DMS 273 (cell line): ENCODE measurements at regions not wholly inside any gene's neighbourhood (a gene's known extent, or its start where the extent isn't known, plus 50 kb on each side); places are given as distances from the start of the nearest gene placed in this dataset.

Source experiments
- DNase-seq: peaks from one replicate; lab custom pipeline; 2025; ENCODE audit not compliant: unreplicated experiment; lab: John Stamatoyannopoulos, UW

- no peak for DNase-seq
These were observed 501.1 kb downstream of the KDM4C start for GRCh38 chr9:7258688-7259396.

- DNase-seq = no peak
These were observed 489.2 kb downstream of the KDM4C start for GRCh38 chr9:7246917-7247522.

DNA sequence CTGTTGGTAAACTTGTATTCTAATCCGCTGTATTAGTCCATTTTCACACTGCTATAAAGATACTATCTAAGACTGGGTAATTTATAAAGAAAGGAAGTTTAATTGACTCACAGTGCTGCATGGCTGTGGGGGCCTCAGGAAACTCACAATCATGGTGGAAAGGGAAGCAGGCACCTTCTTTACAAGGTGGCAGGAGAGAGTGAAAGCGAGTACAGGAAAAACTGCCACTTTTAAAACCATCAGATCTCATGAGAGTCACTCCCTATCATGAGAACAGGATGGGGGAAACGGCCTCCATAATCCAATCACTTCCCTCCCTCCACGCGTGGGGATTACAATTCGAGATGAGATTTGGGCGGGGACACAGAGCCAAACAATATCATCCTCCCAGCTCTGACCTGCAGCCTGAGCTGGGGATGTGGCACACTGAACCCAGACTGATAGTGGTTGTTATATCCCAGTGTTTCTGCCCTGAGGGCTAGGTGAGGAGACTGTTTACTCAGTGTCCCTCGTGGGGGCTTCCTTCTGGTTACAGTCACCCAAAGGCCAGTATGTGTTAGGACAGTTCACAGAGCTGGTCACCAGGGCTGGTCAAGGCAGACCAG is 488.3 kb downstream of the KDM4C start:
- DNase-seq = no peak

DNA sequence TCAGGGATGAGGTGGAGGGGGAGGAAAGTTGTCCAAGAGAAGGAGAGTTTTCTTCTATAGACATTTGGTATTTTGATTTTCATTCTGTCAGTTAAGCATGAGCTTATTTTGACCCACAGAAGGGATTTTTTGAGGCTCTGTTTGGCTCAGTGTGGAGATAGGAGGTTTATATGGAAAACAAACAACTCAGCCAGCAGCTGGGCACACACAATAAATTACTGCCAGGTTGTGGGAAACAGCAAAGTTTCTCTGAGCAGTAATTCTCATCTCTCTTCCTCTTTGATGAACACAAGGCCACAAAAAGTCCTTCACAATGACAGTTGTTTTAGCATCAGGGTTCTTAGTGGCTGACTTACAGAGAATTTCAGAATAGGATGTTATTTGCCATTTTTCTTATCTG is 486.1 kb downstream of the KDM4C start:
- no peak for DNase-seq

- DNase-seq = no peak
These were observed 484.4 kb downstream of the KDM4C start for GRCh38 chr9:7242126-7242525.

DNA sequence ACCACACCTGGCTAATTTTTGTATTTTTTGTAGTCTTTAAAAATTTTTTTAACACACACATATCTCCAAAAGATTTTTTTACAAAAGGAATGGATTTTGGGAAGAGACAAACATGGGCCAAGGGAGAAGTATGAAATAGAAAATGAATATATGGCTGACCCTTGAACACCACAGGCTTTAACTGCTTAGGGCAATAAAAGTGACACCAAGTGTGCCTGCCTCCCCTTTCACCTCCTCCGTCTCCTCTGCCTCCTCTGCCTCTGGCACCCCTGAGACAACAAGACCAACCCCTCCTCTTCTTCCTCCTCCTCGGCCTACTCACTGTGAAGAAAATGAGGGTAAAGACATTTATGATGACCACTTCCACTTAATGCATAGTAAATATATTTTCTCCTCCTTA is 483.9 kb downstream of the KDM4C start:
- DNase-seq = no peak

- DNase-seq = no peak
These were observed 483.0 kb downstream of the KDM4C start for GRCh38 chr9:7240569-7241311.

DNA sequence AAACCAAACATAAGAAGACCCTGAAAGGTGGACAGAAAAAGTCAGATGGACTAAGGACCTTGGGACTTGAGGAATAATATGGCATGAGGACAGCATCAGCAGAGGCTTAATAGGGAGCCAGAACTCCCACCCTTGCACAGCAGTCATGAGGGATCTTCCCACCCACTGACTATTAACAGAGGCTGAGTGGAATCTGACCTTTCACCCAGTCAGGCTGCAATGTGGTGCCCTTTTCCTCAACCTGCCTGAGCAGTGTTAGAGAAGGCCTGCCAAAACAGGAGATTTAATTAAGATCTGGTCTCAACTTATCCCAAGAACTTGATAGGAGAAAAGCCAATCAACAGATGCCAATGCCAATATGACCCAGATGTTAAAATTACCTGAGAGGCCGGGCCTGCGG is 481.9 kb downstream of the KDM4C start:
- DNase-seq = no peak

DNA sequence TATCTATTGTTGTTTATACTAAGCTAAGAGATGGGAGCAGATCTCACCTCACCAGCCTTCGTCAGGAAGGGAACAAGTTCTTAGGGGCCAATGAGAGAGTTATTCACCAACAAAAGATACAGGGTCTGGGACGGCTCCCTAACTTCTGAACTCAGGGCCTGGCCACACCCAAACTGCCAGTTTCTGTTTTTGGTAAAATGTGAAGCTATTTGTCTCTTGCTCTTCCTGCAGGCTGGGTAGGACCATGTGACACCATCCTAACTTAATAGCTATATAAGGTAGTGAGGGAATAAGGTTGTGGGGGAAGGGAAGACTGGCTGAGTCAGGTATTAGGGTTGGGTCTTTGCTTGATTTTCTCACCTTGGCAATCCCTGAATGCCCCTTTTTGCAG is 480.5 kb downstream of the KDM4C start:
- no peak for DNase-seq

- no peak for DNase-seq
These were observed 479.9 kb downstream of the KDM4C start for GRCh38 chr9:7237473-7238246.

- no peak for DNase-seq
These were observed 478.4 kb downstream of the KDM4C start for GRCh38 chr9:7236186-7236585.

DNA sequence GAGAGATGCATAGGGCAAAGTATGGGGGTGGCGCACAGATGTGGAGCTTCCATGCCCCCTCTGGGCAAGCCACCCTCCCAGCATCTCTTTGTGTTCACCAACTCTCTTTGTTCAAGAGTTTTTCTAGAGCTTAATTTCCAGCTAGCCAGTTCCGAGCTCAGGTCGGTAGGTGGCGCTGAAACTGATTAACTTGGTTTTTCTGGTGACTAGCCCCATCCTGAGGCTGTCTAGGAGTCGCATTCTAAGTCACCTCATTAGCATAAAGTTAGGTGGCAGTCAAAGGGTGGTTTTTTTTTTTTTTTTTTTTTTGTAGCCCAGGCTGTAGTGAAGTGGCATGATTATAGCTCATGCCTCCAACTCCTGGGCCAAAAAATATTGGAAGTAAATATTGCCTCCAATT is 476.4 kb downstream of the KDM4C start:
- peak; percentile 39 for DNase-seq

GRCh38 chr9:7229571-7229970 is 471.8 kb downstream of the KDM4C start:
- DNase-seq = no peak

GRCh38 chr9:7228726-7229125 is 471.0 kb downstream of the KDM4C start:
- DNase-seq = no peak

DNA sequence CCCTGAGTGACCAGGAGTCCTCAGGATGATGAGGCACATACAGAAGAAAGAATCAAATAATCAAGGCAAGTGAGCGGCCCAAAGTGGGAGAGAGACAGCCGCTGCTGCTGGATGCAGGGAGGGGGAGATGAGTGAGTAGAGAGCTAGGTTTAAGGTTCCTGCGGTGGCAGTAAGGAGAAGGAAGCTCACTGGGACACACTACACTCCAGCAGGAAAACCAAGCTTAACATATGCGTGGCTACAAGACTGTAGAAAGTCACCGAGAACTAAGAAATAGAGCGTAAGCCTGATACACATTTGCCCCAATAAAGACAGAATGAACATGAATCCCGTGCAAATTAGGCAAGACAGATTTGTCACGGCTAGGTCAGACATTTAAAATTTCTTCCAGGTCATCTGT is 470.2 kb downstream of the KDM4C start:
- no peak for DNase-seq

GRCh38 chr9:7226007-7226640 is 468.4 kb downstream of the KDM4C start:
- no peak for DNase-seq
